GM19438 (cell line): ENCODE measurements at regions not wholly inside any gene's neighbourhood (a gene's known extent, or its start where the extent isn't known, plus 50 kb on each side); places are given as distances from the start of the nearest gene placed in this dataset.
"Not testable (repeated sequence)": the region's sequence is repeated elsewhere in the genome, so short reads cannot be mapped to it uniquely, and the experiment has no call there.

Experiments
- ATAC-seq: cut with Tn5 transposase; IDR thresholded peaks from one replicate; pipeline ENCODE4 v1.9.1; 2021; ENCODE audit warnings: low read depth; ENCODE audit not compliant: unreplicated experiment

- no peak for ATAC-seq
These were observed 226.5 kb upstream of the NREP start for GRCh38 chr5:111983459-111983858.

- ATAC-seq: no peak
These were observed 220.4 kb upstream of the NREP start for GRCh38 chr5:111977436-111977829.

GRCh38 chr5:111976705-111977435 is 219.9 kb upstream of the NREP start:
- no peak for ATAC-seq

GRCh38 chr5:111975133-111975532 is 218.1 kb upstream of the NREP start:
- ATAC-seq: no peak

- ATAC-seq: no peak
These were observed 217.0 kb upstream of the NREP start for GRCh38 chr5:111973961-111974360.

- ATAC-seq: no peak
These were observed 215.6 kb upstream of the NREP start for GRCh38 chr5:111972548-111972947.

GRCh38 chr5:111972080-111972479 is 215.1 kb upstream of the NREP start:
- no peak for ATAC-seq

- no peak for ATAC-seq
These were observed 211.5 kb upstream of the NREP start for GRCh38 chr5:111968459-111968858.

GRCh38 chr5:111967463-111967862 is 210.5 kb upstream of the NREP start:
- ATAC-seq: no peak

GRCh38 chr5:111966290-111966689 is 209.3 kb upstream of the NREP start:
- ATAC-seq: no peak

- no peak for ATAC-seq
These were observed 206.6 kb upstream of the NREP start for GRCh38 chr5:111963555-111963954.

- ATAC-seq: no peak
These were observed 205.9 kb upstream of the NREP start for GRCh38 chr5:111962906-111963305.

- no peak for ATAC-seq
These were observed 204.9 kb upstream of the NREP start for GRCh38 chr5:111961862-111962261.

GRCh38 chr5:111960476-111961215 is 203.7 kb upstream of the NREP start:
- no peak for ATAC-seq

- ATAC-seq: no peak
These were observed 201.9 kb upstream of the NREP start for GRCh38 chr5:111958851-111959250.

- ATAC-seq: not testable (repeated sequence)
These were observed 199.8 kb upstream of the NREP start for GRCh38 chr5:111956765-111957164.

- ATAC-seq: peak; percentile 80
These were observed 197.8 kb upstream of the NREP start for GRCh38 chr5:111954516-111955395.

GRCh38 chr5:111953351-111954127 is 196.5 kb upstream of the NREP start:
- no peak for ATAC-seq

- ATAC-seq: no peak
These were observed 195.6 kb upstream of the NREP start for GRCh38 chr5:111952555-111952954.

- ATAC-seq: no peak
These were observed 193.7 kb upstream of the NREP start for GRCh38 chr5:111950660-111951059.
